ENCODE measurements at regions not wholly inside any gene's neighbourhood (a gene's known extent, or its start where the extent isn't known, plus 50 kb on each side); places are given as distances from the start of the nearest gene placed in this dataset.

DNA sequence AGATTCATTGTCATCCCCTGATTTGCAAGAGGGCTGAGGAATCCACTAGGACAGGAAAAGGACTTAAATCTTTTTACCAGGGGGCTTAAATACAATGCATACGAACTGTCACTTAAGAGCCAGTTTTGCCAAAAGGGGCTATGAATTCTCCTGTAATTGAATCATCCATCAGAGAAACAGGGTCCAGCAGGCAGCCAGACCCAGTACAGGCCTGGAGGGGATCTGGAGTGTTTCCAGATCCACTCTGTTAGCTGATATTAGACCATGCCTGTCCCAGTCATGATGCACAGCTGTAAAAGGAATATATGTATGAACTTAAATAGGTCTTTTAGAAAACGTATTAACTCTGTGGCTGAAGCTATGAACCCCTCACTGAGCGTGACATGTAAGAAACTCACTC lies 53.8 kb upstream of the PRSS23 start (continued):
- TF ChIP-seq, protein P1, sequence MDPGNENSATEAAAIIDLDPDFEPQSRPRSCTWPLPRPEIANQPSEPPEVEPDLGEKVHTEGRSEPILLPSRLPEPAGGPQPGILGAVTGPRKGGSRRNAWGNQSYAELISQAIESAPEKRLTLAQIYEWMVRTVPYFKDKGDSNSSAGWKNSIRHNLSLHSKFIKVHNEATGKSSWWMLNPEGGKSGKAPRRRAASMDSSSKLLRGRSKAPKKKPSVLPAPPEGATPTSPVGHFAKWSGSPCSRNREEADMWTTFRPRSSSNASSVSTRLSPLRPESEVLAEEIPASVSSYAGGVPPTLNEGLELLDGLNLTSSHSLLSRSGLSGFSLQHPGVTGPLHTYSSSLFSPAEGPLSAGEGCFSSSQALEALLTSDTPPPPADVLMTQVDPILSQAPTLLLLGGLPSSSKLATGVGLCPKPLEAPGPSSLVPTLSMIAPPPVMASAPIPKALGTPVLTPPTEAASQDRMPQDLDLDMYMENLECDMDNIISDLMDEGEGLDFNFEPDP (CRISPR knock-in tag; IDR thresholded peaks at IDR 0.05), result no peak
- TF ChIP-seq LEF1 (IDR thresholded peaks at IDR 0.05) (no peak), ZEB2 (IDR thresholded peaks at IDR 0.05) (no peak)

DNA sequence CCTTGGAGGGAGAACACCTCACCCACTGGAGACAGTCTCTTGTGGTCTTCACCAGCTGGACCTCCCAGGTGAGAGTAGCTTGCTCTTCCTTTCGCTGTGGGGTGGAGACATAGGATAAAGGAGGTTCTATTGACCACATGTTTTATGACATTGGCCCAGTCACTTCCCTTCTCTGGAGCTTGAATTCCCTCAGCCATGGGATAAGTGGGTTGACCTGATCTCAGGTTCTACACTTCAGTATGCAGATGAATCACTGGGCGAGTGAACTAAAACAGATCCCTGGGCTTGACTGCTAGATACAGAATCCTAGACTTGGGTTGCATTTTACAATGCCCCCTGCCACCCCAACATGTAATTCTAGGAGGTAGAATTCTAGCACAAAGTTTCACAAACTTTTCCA lies 54.8 kb upstream of the PRSS23 start:
- in situ Hi-C loops (cut with MboI), result no loop called here
- no peak for FAIRE-seq
- TF ChIP-seq FOXA1 (IDR thresholded peaks at IDR 0.05; ENCODE audit: borderline replicate concordance) (no peak), SNIP1 (IDR thresholded peaks at IDR 0.05; ENCODE audit: low read depth) (no peak), ZNF146 (CRISPR knock-in tag; IDR thresholded peaks at IDR 0.05; ENCODE audit: unreplicated experiment) (no peak), NFXL1 (CRISPR knock-in tag; IDR thresholded peaks at IDR 0.05) (no peak), CREB1 (IDR thresholded peaks at IDR 0.05) (no peak), CREB1 (CRISPR knock-in tag; IDR thresholded peaks at IDR 0.05) (no peak), NUFIP1 (IDR thresholded peaks at IDR 0.05; ENCODE audit: partially characterized antibody) (no peak), HDAC3 (IDR thresholded peaks at IDR 0.05; ENCODE audit: borderline replicate concordance, partially characterized antibody) (no peak), RBM15 (IDR thresholded peaks at IDR 0.05; ENCODE audit: insufficient read depth, low read length) (no peak), FOXM1 (IDR thresholded peaks at IDR 0.05; ENCODE audit: low read depth) (no peak), FOXM1 (CRISPR knock-in tag; IDR thresholded peaks at IDR 0.05; ENCODE audit: low read depth) (no peak)
- TF ChIP-seq, protein P2, sequence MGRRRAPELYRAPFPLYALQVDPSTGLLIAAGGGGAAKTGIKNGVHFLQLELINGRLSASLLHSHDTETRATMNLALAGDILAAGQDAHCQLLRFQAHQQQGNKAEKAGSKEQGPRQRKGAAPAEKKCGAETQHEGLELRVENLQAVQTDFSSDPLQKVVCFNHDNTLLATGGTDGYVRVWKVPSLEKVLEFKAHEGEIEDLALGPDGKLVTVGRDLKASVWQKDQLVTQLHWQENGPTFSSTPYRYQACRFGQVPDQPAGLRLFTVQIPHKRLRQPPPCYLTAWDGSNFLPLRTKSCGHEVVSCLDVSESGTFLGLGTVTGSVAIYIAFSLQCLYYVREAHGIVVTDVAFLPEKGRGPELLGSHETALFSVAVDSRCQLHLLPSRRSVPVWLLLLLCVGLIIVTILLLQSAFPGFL (CRISPR knock-in tag; IDR thresholded peaks at IDR 0.05), result no peak
- TF ChIP-seq, protein P3, sequence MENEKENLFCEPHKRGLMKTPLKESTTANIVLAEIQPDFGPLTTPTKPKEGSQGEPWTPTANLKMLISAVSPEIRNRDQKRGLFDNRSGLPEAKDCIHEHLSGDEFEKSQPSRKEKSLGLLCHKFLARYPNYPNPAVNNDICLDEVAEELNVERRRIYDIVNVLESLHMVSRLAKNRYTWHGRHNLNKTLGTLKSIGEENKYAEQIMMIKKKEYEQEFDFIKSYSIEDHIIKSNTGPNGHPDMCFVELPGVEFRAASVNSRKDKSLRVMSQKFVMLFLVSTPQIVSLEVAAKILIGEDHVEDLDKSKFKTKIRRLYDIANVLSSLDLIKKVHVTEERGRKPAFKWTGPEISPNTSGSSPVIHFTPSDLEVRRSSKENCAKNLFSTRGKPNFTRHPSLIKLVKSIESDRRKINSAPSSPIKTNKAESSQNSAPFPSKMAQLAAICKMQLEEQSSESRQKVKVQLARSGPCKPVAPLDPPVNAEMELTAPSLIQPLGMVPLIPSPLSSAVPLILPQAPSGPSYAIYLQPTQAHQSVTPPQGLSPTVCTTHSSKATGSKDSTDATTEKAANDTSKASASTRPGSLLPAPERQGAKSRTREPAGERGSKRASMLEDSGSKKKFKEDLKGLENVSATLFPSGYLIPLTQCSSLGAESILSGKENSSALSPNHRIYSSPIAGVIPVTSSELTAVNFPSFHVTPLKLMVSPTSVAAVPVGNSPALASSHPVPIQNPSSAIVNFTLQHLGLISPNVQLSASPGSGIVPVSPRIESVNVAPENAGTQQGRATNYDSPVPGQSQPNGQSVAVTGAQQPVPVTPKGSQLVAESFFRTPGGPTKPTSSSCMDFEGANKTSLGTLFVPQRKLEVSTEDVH (IDR thresholded peaks at IDR 0.05; ENCODE audit: low read depth, partially characterized antibody), result no peak
- TF ChIP-seq, protein P4, sequence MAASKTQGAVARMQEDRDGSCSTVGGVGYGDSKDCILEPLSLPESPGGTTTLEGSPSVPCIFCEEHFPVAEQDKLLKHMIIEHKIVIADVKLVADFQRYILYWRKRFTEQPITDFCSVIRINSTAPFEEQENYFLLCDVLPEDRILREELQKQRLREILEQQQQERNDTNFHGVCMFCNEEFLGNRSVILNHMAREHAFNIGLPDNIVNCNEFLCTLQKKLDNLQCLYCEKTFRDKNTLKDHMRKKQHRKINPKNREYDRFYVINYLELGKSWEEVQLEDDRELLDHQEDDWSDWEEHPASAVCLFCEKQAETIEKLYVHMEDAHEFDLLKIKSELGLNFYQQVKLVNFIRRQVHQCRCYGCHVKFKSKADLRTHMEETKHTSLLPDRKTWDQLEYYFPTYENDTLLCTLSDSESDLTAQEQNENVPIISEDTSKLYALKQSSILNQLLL (CRISPR knock-in tag; IDR thresholded peaks at IDR 0.05; ENCODE audit: borderline replicate concordance), result no peak

More for the DNA sequence above, 54.8 kb upstream of the PRSS23 start:
- Histone ChIP-seq H3K9me1 (ENCODE audit: control insufficient read depth, insufficient read depth, low read length) (no peaks in the 10 kb centered on the region), H3K4me3 (no peak overlapping the region), H3K27me3 (ENCODE audit: control insufficient read depth in 2 of 2, insufficient read depth in 2 of 2, low read length in 2 of 2) (peaks cover 0 to 4% of the 10 kb centered on the region in 2 experiments; a peak in 2 of 5 replicates), H3K4me2 (ENCODE audit: insufficient read depth, low read length) (no peak overlapping the region), H3K79me2 (ENCODE audit: control insufficient read depth, insufficient read depth, low read length) (no peaks in the 10 kb centered on the region), H3K27ac (ENCODE audit: extremely low read depth, low read depth, low read length) (no peak overlapping the region), H3K9me3 (replicated peaks; ENCODE audit: control insufficient read depth, insufficient read depth, low read depth, low read length) (no peaks in the 10 kb centered on the region; the same call in 1 of the 2 replicates), H3K4me1 (replicated peaks in 1 of 2; ENCODE audit: control insufficient read depth in 2 of 2, insufficient read depth in 2 of 2, low read length in 2 of 2) (peaks cover 4 to 37% of the 10 kb centered on the region in 2 experiments; a peak in 4 of 5 replicates), H2AFZ (ENCODE audit: low read depth, low read length) (no peak overlapping the region), H4K20me1 (replicated peaks; ENCODE audit: control insufficient read depth, insufficient read depth, low read length) (no peaks in the 10 kb centered on the region), H3K36me3 (ENCODE audit: control insufficient read depth, insufficient read depth, low read length) (no peaks in the 10 kb centered on the region), H3K9ac (ENCODE audit: insufficient read depth in 1 of 2, low read depth in 2 of 2, low read length in 2 of 2) (no peak overlapping the region)
- DNase-seq (ENCODE audit: extremely low read depth in 1 of 4, low spot score in 3 of 4) (no peak), ATAC-seq (no peak)
- no TSS peak for BruUV-seq (replicated peaks)
- CTCF ChIA-PET (ENCODE audit: low intra/inter-chr PET ratio), result no interaction called here
- POLR2A ChIA-PET, result interaction anchor here (0.6 kb wide), 1 partner anchor 39 kb away, joined by 3 read pairs; no protein-coding TSS in a partner anchor
- WGBS (ENCODE audit: insufficient coverage, low coverage, missing lambda C conversion rate), result 34% methylated on average over 2 of the region's 2 CpGs
- intact Hi-C loops (cut with micrococcal nuclease), result loop anchor here (5.0 kb wide), 1 partner anchor 288 kb away; no protein-coding TSS in a partner anchor

Measured in K562 (cell line).